ENCODE measurements at regions not wholly inside any gene's neighbourhood (a gene's known extent, or its start where the extent isn't known, plus 50 kb on each side); places are given as distances from the start of the nearest gene placed in this dataset.
"Not testable (repeated sequence)": the region's sequence is repeated elsewhere in the genome, so short reads cannot be mapped to it uniquely, and the experiment has no call there.

- no peak for DNase-seq
Observed at GRCh38 chr5:62046191-62046590, 259.8 kb upstream of the KIF2A start.

GRCh38 chr5:62051747-62052146, 254.3 kb upstream of the KIF2A start:
- no peak for DNase-seq

DNA sequence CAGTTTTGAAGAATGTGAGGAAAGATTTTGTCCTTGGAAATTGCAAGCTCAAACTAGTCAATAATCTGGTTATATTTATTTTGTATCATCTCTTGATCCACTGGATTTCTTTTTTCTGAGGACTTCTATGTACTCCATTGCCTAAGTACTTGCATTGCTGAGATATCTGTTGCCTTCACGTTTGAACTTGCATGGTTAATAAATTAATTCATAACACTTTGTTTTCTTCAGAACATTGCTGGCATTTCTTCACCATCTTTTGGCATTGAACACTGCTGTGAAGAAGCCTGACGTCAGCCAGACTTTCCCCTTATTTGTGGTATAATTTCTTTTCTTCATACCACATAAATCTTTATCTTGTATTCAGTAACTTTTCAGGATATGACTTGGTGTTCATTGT, 246.0 kb upstream of the KIF2A start:
- DNase-seq = no peak

DNA sequence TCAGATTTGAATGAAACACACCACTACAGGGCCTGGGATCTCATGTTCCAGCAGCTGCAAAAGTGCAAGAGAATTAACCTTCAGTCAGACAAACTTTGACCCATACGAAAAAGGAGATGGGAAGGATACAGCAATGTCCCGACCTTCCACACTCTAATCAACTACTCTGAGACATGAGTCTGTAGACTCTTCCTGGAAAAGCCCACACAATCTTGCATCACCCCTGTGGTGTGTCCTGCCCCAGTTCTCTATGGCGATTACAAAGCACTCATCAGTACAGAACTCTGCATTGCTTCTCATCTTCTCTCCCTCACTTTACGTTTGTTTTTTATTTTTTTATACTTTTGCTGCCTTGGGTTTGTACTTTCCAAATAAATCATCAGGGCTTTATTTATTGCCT, 241.0 kb upstream of the KIF2A start:
- DNase-seq = peak; percentile 17

DNA sequence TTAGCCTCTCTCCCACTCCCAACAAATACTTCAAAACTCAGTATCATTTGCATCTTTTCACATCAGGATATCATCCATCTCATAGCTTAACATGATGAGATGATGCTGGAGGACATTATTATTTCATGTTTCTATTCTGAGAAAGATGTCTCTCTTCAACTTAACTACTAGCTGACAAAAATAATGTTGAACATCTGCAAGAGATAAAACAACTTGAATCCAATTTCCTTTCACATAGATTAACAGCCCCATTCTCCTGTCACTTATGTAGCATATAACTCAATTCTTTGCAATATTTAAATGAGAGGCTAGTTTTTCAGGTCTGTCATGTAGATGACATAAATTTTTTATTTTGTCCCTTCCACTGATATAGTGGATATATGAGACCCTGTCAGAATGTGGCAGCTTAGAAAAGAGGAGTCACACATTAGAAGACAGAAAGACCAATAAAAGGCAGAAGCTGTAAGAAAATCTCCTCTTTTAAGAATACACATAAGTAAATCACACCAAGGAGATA, 239.2 kb upstream of the KIF2A start:
- no peak for DNase-seq

DNA sequence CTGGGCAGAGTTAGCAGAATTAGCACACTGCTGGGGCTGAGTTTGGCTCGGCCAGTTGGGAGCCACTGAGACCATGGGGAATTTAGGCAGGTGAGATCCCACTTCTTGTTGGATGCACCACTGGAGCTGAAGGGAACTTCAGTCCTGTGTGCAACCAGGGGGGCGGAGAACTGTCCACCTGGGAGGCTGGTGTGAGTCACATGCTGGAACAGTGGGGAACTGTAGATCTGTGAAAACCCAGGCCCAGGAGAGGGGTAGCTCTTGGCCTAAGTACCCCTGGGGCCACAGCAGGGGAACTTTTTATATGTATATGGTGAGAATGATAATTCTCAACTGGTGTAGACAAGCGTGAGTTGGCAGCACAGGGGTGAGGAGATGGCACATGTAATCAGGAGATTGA, 237.5 kb upstream of the KIF2A start:
- no peak for DNase-seq

- DNase-seq = no peak
Observed at GRCh38 chr5:62077387-62077786, 228.6 kb upstream of the KIF2A start.

DNA sequence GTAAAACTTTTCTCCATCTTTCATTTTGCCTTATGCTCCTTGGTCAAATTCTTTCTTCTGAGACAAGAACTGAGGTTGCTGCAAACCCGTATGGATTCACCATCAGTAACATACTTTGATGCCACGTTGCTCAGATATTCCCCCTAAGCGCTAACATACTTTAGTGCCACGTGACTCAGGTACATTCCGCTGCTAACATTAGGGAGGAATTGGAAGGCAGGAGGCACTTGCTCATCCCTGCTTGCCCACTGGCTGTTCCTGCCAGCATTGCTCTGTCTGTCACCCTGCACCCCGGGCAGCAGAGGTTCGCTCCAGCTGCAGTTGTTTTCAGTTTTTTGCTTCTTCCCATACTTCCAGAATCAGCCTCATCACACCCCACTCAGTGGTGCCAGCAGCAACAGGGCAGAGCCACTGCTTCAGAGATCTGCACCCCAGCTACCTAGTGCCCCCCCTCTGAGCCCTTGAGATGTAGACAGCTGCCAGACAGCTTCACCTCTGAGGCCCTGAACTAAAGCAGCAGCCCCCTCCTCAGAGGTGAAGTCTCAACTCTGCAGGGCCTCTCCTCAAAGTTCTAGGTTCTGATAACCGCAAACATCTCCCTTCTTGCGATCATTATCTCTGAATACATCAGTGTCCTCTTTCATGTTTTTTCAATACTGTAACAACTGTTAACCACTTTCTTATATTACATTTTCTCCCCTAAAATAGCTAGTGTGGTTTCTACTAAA, 228.0 kb upstream of the KIF2A start:
- no peak for DNase-seq

DNA sequence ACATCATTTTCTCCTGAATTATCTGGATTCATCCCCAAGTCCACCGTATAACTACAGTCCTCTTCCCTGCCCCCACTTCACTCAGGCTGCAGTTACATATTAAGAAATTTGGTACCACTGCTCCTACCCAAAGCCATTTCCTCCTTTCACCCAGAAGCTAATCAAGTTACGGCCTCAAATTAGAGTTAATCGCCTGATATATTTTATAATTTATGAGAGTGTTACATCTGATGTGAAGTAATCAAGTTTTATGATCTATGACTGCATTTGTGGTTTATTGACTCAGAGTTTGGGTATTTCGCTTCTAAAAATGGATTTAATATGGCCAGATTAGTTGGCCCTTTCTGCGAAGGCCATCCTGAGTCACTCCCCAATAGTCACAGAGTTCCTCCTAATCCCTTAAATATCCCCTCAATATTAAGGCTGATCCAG, 223.6 kb upstream of the KIF2A start:
- peak; percentile 8 for DNase-seq

GRCh38 chr5:62083247-62083646, 222.8 kb upstream of the KIF2A start:
- no peak for DNase-seq

DNA sequence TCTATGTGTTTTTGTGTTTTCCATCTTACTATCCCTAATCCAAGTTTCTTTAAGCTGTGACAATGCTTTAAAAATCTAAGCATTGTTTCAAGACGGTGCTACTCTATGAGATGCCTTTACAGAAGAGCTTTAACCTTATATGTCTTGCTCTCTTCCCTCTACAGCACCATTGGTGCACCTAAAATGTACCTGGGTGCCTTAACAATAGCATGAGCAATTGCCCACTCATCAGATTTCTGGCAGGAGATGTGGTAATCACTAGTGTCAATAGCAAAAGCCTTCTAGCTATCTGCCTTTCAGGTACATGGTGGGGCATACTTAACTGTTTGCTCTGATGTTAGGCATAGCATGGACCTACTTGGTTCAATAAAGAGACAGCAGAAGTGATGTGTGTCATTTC, 222.3 kb upstream of the KIF2A start:
- DNase-seq = no peak

GRCh38 chr5:62084391-62084790, 221.6 kb upstream of the KIF2A start:
- no peak for DNase-seq

GRCh38 chr5:62090953-62091352, 215.1 kb upstream of the KIF2A start:
- no peak for DNase-seq

DNA sequence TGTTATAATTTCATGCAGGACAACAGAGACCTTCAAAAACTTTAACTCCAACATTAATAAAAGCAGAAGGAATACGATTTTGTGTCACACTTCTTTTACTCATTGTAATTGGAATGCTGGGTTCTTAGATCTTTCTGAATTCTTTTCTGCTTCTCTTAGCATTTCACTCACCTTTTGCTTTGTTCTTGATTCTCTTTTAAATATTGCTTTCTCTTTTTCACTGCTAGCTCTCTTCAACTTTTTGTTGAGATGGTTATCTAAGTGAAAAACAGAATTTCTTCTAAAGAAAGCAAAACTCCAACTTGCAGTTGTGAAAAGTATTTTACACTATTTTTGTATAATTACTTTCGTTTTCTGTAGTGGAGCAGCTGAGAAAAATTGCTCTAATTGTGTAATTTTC, 212.6 kb upstream of the KIF2A start:
- no peak for DNase-seq

DNA sequence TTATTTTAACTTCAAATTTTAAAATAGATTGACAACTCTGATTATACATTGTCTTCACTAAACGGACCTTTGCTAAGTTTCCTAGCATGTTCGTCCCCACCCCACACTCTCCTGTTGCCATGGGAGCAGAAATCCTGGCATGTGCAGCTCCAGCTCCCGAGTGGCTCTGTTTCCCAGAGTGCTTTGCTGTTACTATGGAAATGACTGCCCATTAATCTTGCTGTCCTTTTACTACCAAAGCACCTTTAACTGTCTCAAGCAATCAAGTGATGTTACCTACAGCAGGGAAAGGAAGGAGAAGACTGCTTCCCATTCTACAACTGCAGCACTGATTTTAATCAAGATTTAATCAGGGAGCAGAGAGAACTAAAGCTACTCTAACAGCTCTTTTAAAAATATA, 212.0 kb upstream of the KIF2A start:
- no peak for DNase-seq

GRCh38 chr5:62097361-62097760, 208.6 kb upstream of the KIF2A start:
- DNase-seq = no peak

GRCh38 chr5:62100201-62100600, 205.8 kb upstream of the KIF2A start:
- no peak for DNase-seq

GRCh38 chr5:62103863-62104262, 202.1 kb upstream of the KIF2A start:
- not testable (repeated sequence) for DNase-seq

GRCh38 chr5:62111428-62111827, 194.6 kb upstream of the KIF2A start:
- no peak for DNase-seq

- DNase-seq = no peak
Observed at GRCh38 chr5:62112689-62113228, 193.2 kb upstream of the KIF2A start.

DNA sequence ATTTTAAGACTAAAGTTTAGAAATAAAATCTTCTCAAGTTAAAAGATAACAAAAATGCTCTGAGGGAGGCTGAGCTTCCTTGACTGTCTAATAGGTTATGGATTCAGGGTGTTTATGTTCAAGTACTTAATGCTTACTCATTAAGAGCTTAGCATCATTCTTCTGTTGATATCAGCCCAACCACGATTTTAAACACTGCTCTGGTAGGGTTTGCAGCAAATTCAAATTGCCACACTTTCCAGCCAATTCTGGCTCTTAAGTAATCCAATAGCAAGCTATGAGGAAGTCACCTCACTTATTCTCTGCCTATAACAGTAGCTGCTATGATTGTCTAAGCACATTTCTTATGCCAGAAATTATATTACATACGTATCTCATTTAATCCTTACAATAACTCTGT, 191.0 kb upstream of the KIF2A start:
- peak; percentile 16 for DNase-seq

- no peak for DNase-seq
Observed at GRCh38 chr5:62124266-62124665, 181.7 kb upstream of the KIF2A start.

DNA sequence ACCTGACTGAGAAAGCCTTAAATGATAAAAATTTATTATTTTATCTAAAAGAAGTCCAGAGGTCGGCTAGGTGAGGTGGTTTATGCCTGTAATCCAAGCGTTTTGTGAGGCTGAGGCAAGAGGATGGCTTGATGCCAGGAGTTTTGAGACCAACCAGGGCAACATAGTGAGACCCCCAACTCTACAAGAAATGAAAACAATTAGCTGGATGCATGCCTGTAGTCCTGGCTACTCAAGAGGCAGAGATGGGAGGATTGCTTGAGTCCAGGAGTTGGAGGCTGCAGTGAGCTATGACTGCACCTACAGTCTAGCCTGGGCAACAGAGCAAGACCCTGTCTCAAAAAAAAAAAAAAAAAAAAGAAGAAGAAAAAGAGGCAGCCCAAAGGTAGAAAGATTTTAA, 179.9 kb upstream of the KIF2A start:
- DNase-seq = no peak

- peak; percentile 27 for DNase-seq
Observed at GRCh38 chr5:62127098-62127736, 178.8 kb upstream of the KIF2A start.

All from hematopoietic multipotent progenitor cell treated with erythropoietin and hydrocortisone succinate and interleukin-3 and kit ligand, for 4 days (in vitro differentiated cells).